ENCODE measurements at regions not wholly inside any gene's neighbourhood (a gene's known extent, or its start where the extent isn't known, plus 50 kb on each side); places are given as distances from the start of the nearest gene placed in this dataset.
A peak's percentile ranks its signal among the peaks of the same experiment; 100 is the strongest.

DNA sequence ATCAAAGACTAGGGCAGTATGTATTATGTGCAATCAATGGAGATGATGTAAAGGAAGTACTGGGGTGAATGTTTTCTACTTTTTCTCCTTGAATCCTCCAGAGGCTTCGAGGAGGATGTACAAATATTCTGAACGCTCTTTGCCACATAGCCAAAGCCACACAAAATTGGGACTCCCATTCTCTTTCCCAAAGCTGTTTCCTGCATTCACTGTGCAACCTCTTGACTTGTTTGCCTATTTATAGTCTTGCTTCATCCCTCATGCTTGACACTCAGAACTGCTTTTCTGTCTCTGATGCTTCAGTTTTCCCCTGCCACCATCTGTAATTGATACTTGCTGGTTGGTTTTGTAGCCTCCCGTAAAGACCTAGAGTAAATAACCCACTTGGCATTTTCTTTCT, 208.2 kb upstream of the RBMS1 start:
- ChIA-PET POLR2A (no interaction called here), CTCF (no interaction called here)
- peaks cover 0 to 3% (median 0%) of the 10 kb centered on the region in 5 donors for H3K27me3 Mint-ChIP-seq
- no peak overlapping the region for H3K27ac Mint-ChIP-seq
- DNase-seq (no peak), ATAC-seq (no peak)
- Histone ChIP-seq H3K27ac (ENCODE audit: low read depth, low read length) (no peak overlapping the region), H3K4me1 (ENCODE audit: control insufficient read depth in 2 of 2, insufficient read depth in 2 of 2, low read length in 2 of 2) (peaks cover 0 to 11% of the 10 kb centered on the region in 2 donors), H3K4me3 (ENCODE audit: low read length) (no peak overlapping the region), H3K36me3 (ENCODE audit: control insufficient read depth in 2 of 3, insufficient read depth in 3 of 3, low read length in 3 of 3) (no peaks in the 10 kb centered on the region), H3K27me3 (ENCODE audit: control insufficient read depth in 2 of 2, insufficient read depth in 2 of 2, low read length in 2 of 2) (no peaks in the 10 kb centered on the region), H3K9me3 (ENCODE audit: control insufficient read depth in 2 of 3, low read length in 3 of 3) (no peaks in the 10 kb centered on the region)
- peaks cover 0 to 2% (median 0%) of the 10 kb centered on the region in 5 donors for H3K36me3 Mint-ChIP-seq
- intact Hi-C loops (cut with micrococcal nuclease): no loop called here
- H3K4me3 Mint-ChIP-seq: no peak overlapping the region
- peaks cover 0 to 3% (median 0%) of the 10 kb centered on the region in 11 donors for H3K9me3 Mint-ChIP-seq
- peaks cover 9 to 27% (median 16%) of the 10 kb centered on the region in 7 donors for H3K4me1 Mint-ChIP-seq

- ATAC-seq (no peak), DNase-seq (no peak)
- peaks cover 0 to 2% (median 0%) of the 10 kb centered on the region in 5 donors for H3K36me3 Mint-ChIP-seq
- H3K36me3 ChIP-seq (ENCODE audit: control insufficient read depth in 2 of 3, insufficient read depth in 3 of 3, low read length in 3 of 3): no peaks in the 10 kb centered on the region
- no peak overlapping the region for H3K4me3 ChIP-seq (ENCODE audit: low read length)
- H3K4me3 Mint-ChIP-seq: no peak overlapping the region
- H3K27me3 ChIP-seq (ENCODE audit: control insufficient read depth in 2 of 2, insufficient read depth in 2 of 2, low read length in 2 of 2): no peaks in the 10 kb centered on the region
- no peak overlapping the region for H3K27ac ChIP-seq (ENCODE audit: low read depth, low read length)
- peaks cover 0 to 3% (median 0%) of the 10 kb centered on the region in 11 donors for H3K9me3 Mint-ChIP-seq
- ChIA-PET POLR2A (no interaction called here), CTCF (no interaction called here)
- H3K4me1 Mint-ChIP-seq: peaks cover 9 to 27% (median 16%) of the 10 kb centered on the region in 7 donors
- H3K4me1 ChIP-seq (ENCODE audit: control insufficient read depth in 2 of 2, insufficient read depth in 2 of 2, low read length in 2 of 2): peaks cover 0 to 11% of the 10 kb centered on the region in 2 donors
- no peaks in the 10 kb centered on the region for H3K9me3 ChIP-seq (ENCODE audit: control insufficient read depth in 2 of 3, low read length in 3 of 3)
- H3K27ac Mint-ChIP-seq: no peak overlapping the region
- peaks cover 0 to 3% (median 0%) of the 10 kb centered on the region in 5 donors for H3K27me3 Mint-ChIP-seq
- intact Hi-C loops (cut with micrococcal nuclease): no loop called here
These were observed 209.1 kb upstream of the RBMS1 start for GRCh38 chr2:160702754-160703153.

DNA sequence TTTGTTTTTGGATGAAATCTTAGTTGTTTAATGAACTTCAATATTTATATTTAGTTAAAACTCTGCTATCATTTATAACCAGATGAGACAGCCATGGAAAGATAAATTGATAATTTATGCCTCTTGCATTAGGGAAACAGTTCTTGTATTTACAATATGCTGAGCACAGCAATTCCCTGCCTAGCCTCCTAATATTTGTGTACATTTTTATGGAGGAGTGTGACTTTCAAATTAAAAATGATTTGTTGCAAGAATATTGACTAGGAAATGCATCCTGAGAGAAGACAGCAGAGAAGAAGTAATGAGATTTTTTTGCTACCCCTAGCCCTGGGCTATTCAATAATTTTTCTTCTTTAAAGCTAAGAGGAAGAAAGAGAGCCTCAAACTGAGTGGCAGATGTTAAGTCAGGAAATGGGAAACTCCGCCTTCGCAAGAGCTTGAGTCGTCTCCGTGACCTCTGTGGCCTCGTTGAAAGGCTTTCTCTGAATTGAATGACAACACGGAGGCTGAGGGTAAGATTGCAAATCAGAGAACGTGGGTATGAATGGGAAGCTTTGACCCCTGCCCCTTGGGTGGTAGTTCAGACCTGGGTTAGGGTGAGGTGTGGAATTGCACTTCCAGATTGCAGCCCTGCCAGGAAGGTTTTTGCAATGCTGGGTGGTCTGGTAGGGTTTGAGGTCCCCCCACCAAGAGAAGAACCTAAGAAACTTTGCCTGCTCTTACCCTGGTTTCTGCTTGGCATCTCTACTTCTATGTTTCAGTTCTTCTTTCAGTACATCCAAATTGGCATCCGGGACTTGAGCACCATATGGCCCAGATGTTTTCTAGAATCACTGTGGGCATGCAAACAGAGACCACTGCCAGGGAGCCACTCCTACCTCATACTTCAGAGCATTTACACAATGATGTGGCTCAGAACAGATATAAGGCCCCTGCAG, 210.3 kb upstream of the RBMS1 start:
- ATAC-seq (peak; percentile 85), DNase-seq (peak in 6 of 9 donors; percentile 2 to 44 (median 40))
- intact Hi-C loops (cut with micrococcal nuclease): no loop called here
- peaks cover 9 to 27% (median 16%) of the 10 kb centered on the region in 7 donors for H3K4me1 Mint-ChIP-seq
- peak overlapping the region; percentile 24 for H3K27ac ChIP-seq (ENCODE audit: low read depth, low read length)
- H3K9me3 Mint-ChIP-seq: peaks cover 0 to 3% (median 0%) of the 10 kb centered on the region in 11 donors
- ChIA-PET CTCF (no interaction called here), POLR2A (no interaction called here)
- peak overlapping the region in 6 of 9 donors; percentile 34 to 90 (median 43) for H3K27ac Mint-ChIP-seq
- H3K36me3 ChIP-seq (ENCODE audit: control insufficient read depth in 2 of 3, insufficient read depth in 3 of 3, low read length in 3 of 3): no peaks in the 10 kb centered on the region
- H3K4me3 ChIP-seq (ENCODE audit: low read length): no peak overlapping the region
- peaks cover 0 to 2% (median 0%) of the 10 kb centered on the region in 5 donors for H3K36me3 Mint-ChIP-seq
- H3K9me3 ChIP-seq (ENCODE audit: control insufficient read depth in 2 of 3, low read length in 3 of 3): no peaks in the 10 kb centered on the region
- H3K27me3 Mint-ChIP-seq: peaks cover 0 to 3% (median 0%) of the 10 kb centered on the region in 5 donors
- H3K27me3 ChIP-seq (ENCODE audit: control insufficient read depth in 2 of 2, insufficient read depth in 2 of 2, low read length in 2 of 2): no peaks in the 10 kb centered on the region
- H3K4me3 Mint-ChIP-seq: peak overlapping the region; percentile 8 to 77 (median 50)
- peaks cover 0 to 11% of the 10 kb centered on the region in 2 donors for H3K4me1 ChIP-seq (ENCODE audit: control insufficient read depth in 2 of 2, insufficient read depth in 2 of 2, low read length in 2 of 2)

GRCh38 chr2:160715428-160715827, 221.8 kb upstream of the RBMS1 start:
- CTCF ChIA-PET: interaction anchor here (0.6 kb wide), 1 partner anchor 1742 kb away, joined by 3 read pairs; no protein-coding TSS in a partner anchor
- H3K27ac Mint-ChIP-seq: no peak overlapping the region
- H3K4me3 ChIP-seq (ENCODE audit: low read length): no peak overlapping the region
- ATAC-seq (no peak), DNase-seq (peak in 1 of 9 donors; percentile 3)
- H3K9me3 Mint-ChIP-seq: peaks cover 0 to 5% (median 0%) of the 10 kb centered on the region in 11 donors
- H3K27ac ChIP-seq (ENCODE audit: low read depth, low read length): no peak overlapping the region
- POLR2A ChIA-PET: no interaction called here
- H3K36me3 Mint-ChIP-seq: peaks cover 0 to 5% (median 0%) of the 10 kb centered on the region in 5 donors
- peaks cover 0 to 10% (median 4%) of the 10 kb centered on the region in 5 donors for H3K27me3 Mint-ChIP-seq
- peaks cover 0 to 6% (median 0%) of the 10 kb centered on the region in 7 donors for H3K4me1 Mint-ChIP-seq
- H3K36me3 ChIP-seq (ENCODE audit: control insufficient read depth in 2 of 3, insufficient read depth in 3 of 3, low read length in 3 of 3): no peaks in the 10 kb centered on the region
- H3K4me1 ChIP-seq (ENCODE audit: control insufficient read depth in 2 of 2, insufficient read depth in 2 of 2, low read length in 2 of 2): no peaks in the 10 kb centered on the region
- intact Hi-C loops (cut with micrococcal nuclease): no loop called here
- no peak overlapping the region for H3K4me3 Mint-ChIP-seq
- H3K9me3 ChIP-seq (ENCODE audit: control insufficient read depth in 2 of 3, low read length in 3 of 3): no peaks in the 10 kb centered on the region
- no peaks in the 10 kb centered on the region for H3K27me3 ChIP-seq (ENCODE audit: control insufficient read depth in 2 of 2, insufficient read depth in 2 of 2, low read length in 2 of 2)

DNA sequence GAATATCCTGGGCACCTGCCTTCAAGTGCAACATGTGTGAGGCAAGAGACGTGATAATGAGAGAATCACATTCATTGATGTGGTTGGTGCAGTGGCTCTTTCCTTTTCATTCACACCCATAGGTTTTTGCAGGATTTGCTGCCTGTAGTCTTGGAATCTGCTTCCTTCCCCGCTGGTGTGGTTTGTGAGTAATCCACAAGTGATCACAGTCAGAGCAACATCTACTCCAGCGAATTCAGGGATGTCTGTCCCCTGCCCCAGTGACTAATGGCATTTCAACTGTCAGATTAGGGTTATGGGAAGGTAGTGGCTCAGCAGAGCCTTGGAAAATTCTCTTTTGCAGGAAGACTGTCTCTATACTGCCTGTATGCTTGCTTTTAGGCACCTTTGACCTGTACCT, 225.5 kb upstream of the RBMS1 start:
- Histone ChIP-seq H3K27ac (ENCODE audit: low read depth, low read length) (no peak overlapping the region), H3K4me1 (ENCODE audit: control insufficient read depth in 2 of 2, insufficient read depth in 2 of 2, low read length in 2 of 2) (no peaks in the 10 kb centered on the region), H3K4me3 (ENCODE audit: low read length) (no peak overlapping the region), H3K9me3 (ENCODE audit: control insufficient read depth in 2 of 3, low read length in 3 of 3) (no peaks in the 10 kb centered on the region), H3K36me3 (ENCODE audit: control insufficient read depth in 2 of 3, insufficient read depth in 3 of 3, low read length in 3 of 3) (no peaks in the 10 kb centered on the region), H3K27me3 (ENCODE audit: control insufficient read depth in 2 of 2, insufficient read depth in 2 of 2, low read length in 2 of 2) (no peaks in the 10 kb centered on the region)
- Mint-ChIP-seq H3K27me3 (peaks cover 0 to 6% (median 4%) of the 10 kb centered on the region in 5 donors), H3K27ac (no peak overlapping the region), H3K36me3 (peaks cover 0 to 4% (median 0%) of the 10 kb centered on the region in 5 donors), H3K4me1 (peaks cover 0 to 6% (median 0%) of the 10 kb centered on the region in 7 donors), H3K9me3 (peaks cover 0 to 9% (median 4%) of the 10 kb centered on the region in 11 donors), H3K4me3 (no peak overlapping the region)
- CTCF ChIA-PET: no interaction called here
- POLR2A ChIA-PET: no interaction called here
- DNase-seq (no peak), ATAC-seq (no peak)
- intact Hi-C loops (cut with micrococcal nuclease): no loop called here

DNA sequence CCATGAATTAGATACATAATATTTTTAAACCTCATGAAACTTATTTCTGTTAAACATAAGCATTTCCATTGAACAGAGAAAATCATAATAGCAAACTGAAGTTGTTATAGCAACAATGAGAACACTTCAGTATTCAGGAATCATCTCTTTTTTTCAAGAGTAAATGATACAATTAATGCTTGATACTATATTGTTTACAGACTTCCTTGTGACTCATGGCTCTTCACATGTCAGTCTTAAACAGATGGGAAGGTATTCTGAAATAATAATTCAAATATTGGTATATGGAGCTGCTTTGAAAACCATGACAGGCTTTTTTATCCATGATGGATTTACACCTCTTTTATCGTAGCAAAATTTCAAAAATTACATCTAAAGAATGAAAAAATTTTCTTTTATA, 226.5 kb upstream of the RBMS1 start:
- H3K36me3 ChIP-seq (ENCODE audit: control insufficient read depth in 2 of 3, insufficient read depth in 3 of 3, low read length in 3 of 3): no peaks in the 10 kb centered on the region
- Mint-ChIP-seq H3K9me3 (peaks cover 0 to 12% (median 5%) of the 10 kb centered on the region in 11 donors), H3K36me3 (peaks cover 0 to 4% (median 0%) of the 10 kb centered on the region in 5 donors)

More for the DNA sequence above, 226.5 kb upstream of the RBMS1 start:
- ATAC-seq (no peak), DNase-seq (no peak)
- Mint-ChIP-seq H3K27ac (no peak overlapping the region), H3K4me1 (peaks cover 0 to 6% (median 0%) of the 10 kb centered on the region in 7 donors), H3K4me3 (no peak overlapping the region), H3K27me3 (peaks cover 0 to 6% (median 4%) of the 10 kb centered on the region in 5 donors)
- Histone ChIP-seq H3K4me3 (ENCODE audit: low read length) (no peak overlapping the region), H3K27me3 (ENCODE audit: control insufficient read depth in 2 of 2, insufficient read depth in 2 of 2, low read length in 2 of 2) (no peaks in the 10 kb centered on the region), H3K4me1 (ENCODE audit: control insufficient read depth in 2 of 2, insufficient read depth in 2 of 2, low read length in 2 of 2) (no peaks in the 10 kb centered on the region), H3K27ac (ENCODE audit: low read depth, low read length) (no peak overlapping the region), H3K9me3 (ENCODE audit: control insufficient read depth in 2 of 3, low read length in 3 of 3) (no peaks in the 10 kb centered on the region)
- CTCF ChIA-PET: no interaction called here
- intact Hi-C loops (cut with micrococcal nuclease): no loop called here
- POLR2A ChIA-PET: no interaction called here

Measured in naive thymus-derived CD4-positive, alpha-beta T cell (primary cell).